GM12878 (cell line): ENCODE measurements at regions not wholly inside any gene's neighbourhood (a gene's known extent, or its start where the extent isn't known, plus 50 kb on each side); places are given as distances from the start of the nearest gene placed in this dataset.

Experiments
- ATAC-seq: fragments of 200-7000 bp; cut with Tn5 transposase; 3 replicates; pipeline ENCODE4 v1.9.1; 2020; ENCODE audit warnings: mild to moderate bottlenecking, moderate library complexity
- BruUV-seq: library from RNA; stranded (reverse); fragments of 400-500 nt; replicated peaks from 2 replicates; lab custom pipeline; 2021; lab: Mats Ljungman, UMichigan
- CTCF ChIA-PET: fragments of 300-600 bp; sonication (Branson Sonifier 250); formaldehyde crosslinking; extraction: SDS; loops from one replicate; lab custom pipeline; 2021; ENCODE audit warnings: inconsistent platforms; lab: Yijun Ruan, JAX
- POLR2A ChIA-PET: fragments of 350-600 bp; formaldehyde crosslinking; extraction: SDS; loops from one replicate; lab custom pipeline; 2021; ENCODE audit warnings: inconsistent platforms; lab: Charles Lee
- RAD21 ChIA-PET: fragments of 300-600 bp; sonication (Branson Sonifier 250); formaldehyde crosslinking; loops from one replicate; lab custom pipeline; 2023; ENCODE audit warnings: antibody characterized with exemption; ENCODE audit not compliant: unreplicated experiment; lab: Charles Lee
- SMC1A ChIA-PET: fragments of 300-600 bp; sonication (Branson Sonifier 250); formaldehyde crosslinking; loops from one replicate; lab custom pipeline; 2023; ENCODE audit not compliant: unreplicated experiment, uncharacterized antibody; lab: Charles Lee
- DNase-seq: peaks from one replicate; pipeline ENCODE4 v3.0.0-alpha.2; 2011; ENCODE audit warnings: low read depth, low spot score
- FAIRE-seq: peaks from 3 replicates; lab custom pipeline; 2011; peaks lifted over from hg19 to GRCh38; lab: Jason Lieb, UNC
- H2AFZ ChIP-seq: 2 replicates; pipeline ENCODE4 v1.6.0; 2011; ENCODE audit warnings: low read depth, low read length, control low read depth; ENCODE audit not compliant: control insufficient read depth
- H3K27ac ChIP-seq: 2 replicates; pipeline ENCODE4 v1.5.1; 2011; ENCODE audit warnings: control low read depth; ENCODE audit not compliant: control insufficient read depth, insufficient read depth
- H3K27me3 ChIP-seq, 2 experiments: replicated peaks in 1 of 2; 2 replicates each; pipeline versions ENCODE4 v1.6.0 to v1.6.1; 2011; ENCODE audit warnings: low read length in 1 of 2; ENCODE audit not compliant: control insufficient read depth in 2 of 2, insufficient read depth in 2 of 2
- H3K36me3 ChIP-seq, 2 experiments: 2 replicates each; pipeline ENCODE4 v1.5.1; 2011; ENCODE audit warnings: low read length in 1 of 2; ENCODE audit not compliant: control insufficient read depth in 2 of 2, insufficient read depth in 2 of 2
- H3K4me1 ChIP-seq: 2 replicates; pipeline ENCODE4 v1.6.1; 2011; ENCODE audit warnings: mild to moderate bottlenecking, low read length, moderate library complexity, mixed read lengths; ENCODE audit not compliant: control insufficient read depth, insufficient read depth
- H3K4me2 ChIP-seq: 2 replicates; pipeline ENCODE4 v1.6.0; 2011; ENCODE audit warnings: control low read depth; ENCODE audit not compliant: control insufficient read depth, insufficient read depth
- H3K4me3 ChIP-seq: fragments of 200-600 bp; sonication (generic); 2 replicates; pipeline ENCODE4 v1.5.1; 2016
- H3K79me2 ChIP-seq: 2 replicates; pipeline ENCODE4 v1.6.0; 2011; ENCODE audit warnings: low read length; ENCODE audit not compliant: control insufficient read depth, insufficient read depth
- H3K9ac ChIP-seq: 2 replicates; pipeline ENCODE4 v1.8.0; 2011; ENCODE audit warnings: low read length, control low read depth, mixed read lengths; ENCODE audit not compliant: control insufficient read depth, insufficient read depth
- H3K9me3 ChIP-seq: replicated peaks from 3 replicates; pipeline ENCODE4 v1.5.1; 2011; ENCODE audit warnings: mild to moderate bottlenecking, low read length; ENCODE audit not compliant: control insufficient read depth, insufficient read depth
- H4K20me1 ChIP-seq: 2 replicates; pipeline ENCODE4 v1.6.0; 2011; ENCODE audit not compliant: control insufficient read depth, insufficient read depth
- MTA2 ChIP-seq: fragments of 450-650 bp; IDR thresholded peaks from 2 replicates; pipeline ENCODE4 v1.6.1; 2016; ENCODE audit warnings: low read depth, mild to moderate bottlenecking, moderate library complexity
- SUZ12 ChIP-seq: fragments of 200-600 bp; sonication (generic); IDR thresholded peaks from one replicate; pipeline ENCODE4 v1.6.1; 2018; ENCODE audit warnings: antibody characterized with exemption, mild to moderate bottlenecking; ENCODE audit not compliant: unreplicated experiment
- WGBS: methylation state at CpG from one replicate; pipeline ENCODE4 v1.1.6; 2016; ENCODE audit warnings: low lambda C conversion rate; ENCODE audit not compliant: insufficient replicate concordance, insufficient coverage; ENCODE audit errors: missing lambda C conversion rate; 5-methylcytosine and 5-hydroxymethylcytosine counted together
- in situ Hi-C: fragments of 300-500 bp; cut with MboI; formaldehyde crosslinking; loops from 9 replicates; pipeline ENCODE4 v1.14.3; 2018; ENCODE audit warnings: mixed read lengths
- intact Hi-C: fragments of 100-400 bp; cut with micrococcal nuclease; formaldehyde crosslinking; loops from one replicate; pipeline ENCODE4 v1.14.2; 2022; ENCODE audit not compliant: unreplicated experiment
- TF ChIP-seq, protein P1 (sequence below): fragments of 450-650 bp; formaldehyde crosslinking; IDR thresholded peaks from 2 replicates; pipeline ENCODE4 v1.4.0; 2020; ENCODE audit warnings: mild to moderate bottlenecking, moderate library complexity

DNA sequence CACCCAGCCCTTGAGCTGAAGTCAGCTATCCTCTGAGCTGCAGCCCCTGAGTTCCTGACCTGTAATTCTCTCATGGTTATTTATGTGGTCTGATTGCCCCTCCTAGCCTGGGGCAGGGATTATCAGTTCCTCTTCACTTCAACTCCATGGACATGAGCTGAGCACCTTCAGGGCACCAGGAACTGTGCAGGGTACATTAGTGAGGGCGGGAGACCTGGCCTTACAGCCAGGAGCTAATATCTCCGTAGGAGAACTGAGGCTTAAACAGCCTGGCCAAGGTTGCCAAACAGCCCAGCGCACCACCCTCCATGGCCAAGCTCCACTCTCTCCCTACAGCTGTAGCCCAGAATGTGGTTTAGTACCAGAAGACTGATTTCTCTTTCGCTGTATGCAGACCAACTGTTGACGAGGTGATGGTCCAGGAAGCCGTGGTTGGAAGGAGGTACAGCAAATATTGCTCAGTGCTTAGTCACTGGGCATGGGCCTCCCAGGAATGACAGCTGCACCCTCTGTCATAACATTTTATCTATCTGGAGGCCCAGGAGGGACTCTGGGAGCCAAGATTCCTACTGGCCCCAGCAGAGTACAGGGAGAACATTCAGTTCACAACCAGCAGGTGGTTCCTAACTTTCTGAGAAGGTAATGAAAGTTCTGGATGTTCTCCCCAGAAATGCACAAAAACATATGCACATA lies 228.7 kb upstream of the SIX2 start:
- no peaks in the 10 kb centered on the region for H3K4me1 ChIP-seq
- DNase-seq (no peak), ATAC-seq (no peak)
- H4K20me1 ChIP-seq: no peaks in the 10 kb centered on the region
- ChIA-PET RAD21 (no interaction called here), CTCF (no interaction called here)
- no peak overlapping the region for H3K4me3 ChIP-seq
- H3K9me3 ChIP-seq: no peaks in the 10 kb centered on the region
- H3K79me2 ChIP-seq: no peaks in the 10 kb centered on the region
- no peak overlapping the region for H3K4me2 ChIP-seq
- H3K27ac ChIP-seq: no peak overlapping the region
- H3K36me3 ChIP-seq: no peaks in the 10 kb centered on the region
- no peak overlapping the region for H3K9ac ChIP-seq
- 28% methylated on average over 6 of the region's 6 CpGs for WGBS
- no peaks in the 10 kb centered on the region for H3K27me3 ChIP-seq
- in situ Hi-C loops: loop anchor here (5.0 kb wide), 1 partner anchor 49 kb away; no protein-coding TSS in a partner anchor
- no peak overlapping the region for H2AFZ ChIP-seq
- TF ChIP-seq MTA2 (no peak), SUZ12 (no peak)
- TF ChIP-seq, protein P1, sequence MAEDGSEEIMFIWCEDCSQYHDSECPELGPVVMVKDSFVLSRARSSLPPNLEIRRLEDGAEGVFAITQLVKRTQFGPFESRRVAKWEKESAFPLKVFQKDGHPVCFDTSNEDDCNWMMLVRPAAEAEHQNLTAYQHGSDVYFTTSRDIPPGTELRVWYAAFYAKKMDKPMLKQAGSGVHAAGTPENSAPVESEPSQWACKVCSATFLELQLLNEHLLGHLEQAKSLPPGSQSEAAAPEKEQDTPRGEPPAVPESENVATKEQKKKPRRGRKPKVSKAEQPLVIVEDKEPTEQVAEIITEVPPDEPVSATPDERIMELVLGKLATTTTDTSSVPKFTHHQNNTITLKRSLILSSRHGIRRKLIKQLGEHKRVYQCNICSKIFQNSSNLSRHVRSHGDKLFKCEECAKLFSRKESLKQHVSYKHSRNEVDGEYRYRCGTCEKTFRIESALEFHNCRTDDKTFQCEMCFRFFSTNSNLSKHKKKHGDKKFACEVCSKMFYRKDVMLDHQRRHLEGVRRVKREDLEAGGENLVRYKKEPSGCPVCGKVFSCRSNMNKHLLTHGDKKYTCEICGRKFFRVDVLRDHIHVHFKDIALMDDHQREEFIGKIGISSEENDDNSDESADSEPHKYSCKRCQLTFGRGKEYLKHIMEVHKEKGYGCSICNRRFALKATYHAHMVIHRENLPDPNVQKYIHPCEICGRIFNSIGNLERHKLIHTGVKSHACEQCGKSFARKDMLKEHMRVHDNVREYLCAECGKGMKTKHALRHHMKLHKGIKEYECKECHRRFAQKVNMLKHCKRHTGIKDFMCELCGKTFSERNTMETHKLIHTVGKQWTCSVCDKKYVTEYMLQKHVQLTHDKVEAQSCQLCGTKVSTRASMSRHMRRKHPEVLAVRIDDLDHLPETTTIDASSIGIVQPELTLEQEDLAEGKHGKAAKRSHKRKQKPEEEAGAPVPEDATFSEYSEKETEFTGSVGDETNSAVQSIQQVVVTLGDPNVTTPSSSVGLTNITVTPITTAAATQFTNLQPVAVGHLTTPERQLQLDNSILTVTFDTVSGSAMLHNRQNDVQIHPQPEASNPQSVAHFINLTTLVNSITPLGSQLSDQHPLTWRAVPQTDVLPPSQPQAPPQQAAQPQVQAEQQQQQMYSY (CRISPR knock-in tag): no peak
- TF ChIP-seq, all 136 proteins: peak for 0
- ChIA-PET POLR2A (interaction anchor here (0.7 kb wide), 1 partner anchor 155 kb away, joined by 3 read pairs; no protein-coding TSS in a partner anchor), SMC1A (interaction anchor here (0.7 kb wide), 1 partner anchor 38 kb away, joined by 3 read pairs; no protein-coding TSS in a partner anchor)
- FAIRE-seq: no peak
- intact Hi-C loops: no loop called here
- no TSS peak for BruUV-seq
